ENCODE measurements at regions not wholly inside any gene's neighbourhood (a gene's known extent, or its start where the extent isn't known, plus 50 kb on each side); places are given as distances from the start of the nearest gene placed in this dataset.

DNA sequence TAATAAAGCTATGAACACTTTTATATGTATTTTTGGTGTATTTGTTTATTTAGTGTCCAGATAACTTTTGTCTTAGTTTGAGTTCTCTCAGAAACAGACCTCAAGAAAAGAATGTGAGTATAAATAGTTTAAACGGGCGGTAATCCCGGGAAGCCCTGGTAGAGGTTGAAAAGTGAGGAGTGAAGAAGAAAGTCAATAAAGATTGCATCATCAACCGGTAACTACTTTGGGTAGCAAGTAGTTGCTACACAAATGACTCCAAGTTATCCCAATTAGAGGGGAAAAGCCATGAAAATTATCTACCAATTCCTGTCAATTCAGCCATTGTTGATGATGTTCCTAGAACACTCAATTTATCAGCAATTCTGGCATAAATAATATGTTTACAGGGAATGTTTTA, 870.3 kb upstream of the RAG2 start:
- H3K36me3 ChIP-seq (replicated peaks in 1 of 2; ENCODE audit: control insufficient read depth in 1 of 2, insufficient read depth in 2 of 2, low read length in 2 of 2): no peaks in the 10 kb centered on the region
- H3K4me3 ChIP-seq (replicated peaks in 1 of 3; ENCODE audit: insufficient read depth in 1 of 3, low read depth in 2 of 3, low read length in 3 of 3): no peak overlapping the region
- no peaks in the 10 kb centered on the region for H3K27me3 ChIP-seq (ENCODE audit: control insufficient read depth in 1 of 2, insufficient read depth in 2 of 2, low read length in 2 of 2)
- in situ Hi-C loops (cut with HindIII; ENCODE audit: extremely low pct_ligation_motif_present, low pct_unique_long_range_greater_than_20kb) (no loop called here), intact Hi-C loops (cut with micrococcal nuclease; ENCODE audit: unreplicated experiment) (no loop called here)
- peak; percentile 22; the same call in 1 of the 2 replicates for TF ChIP-seq ATF7 (IDR thresholded peaks at IDR 0.05)
- TF ChIP-seq ATF7 (CRISPR knock-in tag; IDR thresholded peaks at IDR 0.05): no peak
- peak; percentile 61; the same call in 1 of the 2 replicates for TF ChIP-seq CEBPB (IDR thresholded peaks at IDR 0.05; ENCODE audit: borderline replicate concordance, low read depth, low read length)
- TF ChIP-seq LCORL (IDR thresholded peaks at IDR 0.05): no peak
- TF ChIP-seq LCORL (CRISPR knock-in tag; IDR thresholded peaks at IDR 0.05): no peak
- H4K20me1 ChIP-seq (ENCODE audit: insufficient read depth, low read length): no peaks in the 10 kb centered on the region
- no peaks in the 10 kb centered on the region for H3K79me2 ChIP-seq (ENCODE audit: insufficient read depth, low read length)
- H3K4me1 ChIP-seq (ENCODE audit: insufficient read depth, low read length): no peaks in the 10 kb centered on the region
- DNase-seq (ENCODE audit: low spot score) (no peak), ATAC-seq (no peak), FAIRE-seq (no peak)
- CTCF ChIA-PET (ENCODE audit: low intra/inter-chr PET ratio, low total read pairs): no interaction called here
- no peak overlapping the region for H2AFZ ChIP-seq (ENCODE audit: low read length)
- no peak overlapping the region for H3K4me2 ChIP-seq (ENCODE audit: low read depth, low read length)
- POLR2A ChIA-PET: no interaction called here
- BruUV-seq (replicated peaks): no TSS peak
- peaks cover 51% of the 10 kb centered on the region for H3K9me3 ChIP-seq (ENCODE audit: low read length)
- H3K9ac ChIP-seq (ENCODE audit: insufficient read depth, low read depth, low read length): no peak overlapping the region
- 4% methylated on average over 4 of the region's 4 CpGs for WGBS (ENCODE audit: low lambda C conversion rate)
- H3K27ac ChIP-seq (ENCODE audit: extremely low read length, insufficient read depth, low read length): no peak overlapping the region

- H3K27ac ChIP-seq (ENCODE audit: extremely low read length, insufficient read depth, low read length): no peak overlapping the region
- ChIA-PET POLR2A (no interaction called here), CTCF (ENCODE audit: low intra/inter-chr PET ratio, low total read pairs) (no interaction called here)
- no peaks in the 10 kb centered on the region for H3K4me1 ChIP-seq (ENCODE audit: insufficient read depth, low read length)
- DNase-seq (ENCODE audit: low spot score): no peak
- no peaks in the 10 kb centered on the region for H3K79me2 ChIP-seq (ENCODE audit: insufficient read depth, low read length)
- H2AFZ ChIP-seq (ENCODE audit: low read length): no peak overlapping the region
- H3K4me2 ChIP-seq (ENCODE audit: low read depth, low read length): no peak overlapping the region
- no peak for FAIRE-seq
- no peak for ATAC-seq
- no peak overlapping the region for H3K4me3 ChIP-seq (replicated peaks in 1 of 3; ENCODE audit: insufficient read depth in 1 of 3, low read depth in 2 of 3, low read length in 3 of 3)
- no peak for TF ChIP-seq NFE2L1 (CRISPR knock-in tag; IDR thresholded peaks at IDR 0.05; ENCODE audit: borderline replicate concordance)
- TF ChIP-seq HNRNPUL1 (IDR thresholded peaks at IDR 0.05; ENCODE audit: low read depth, low read length): no peak
- no peak for TF ChIP-seq HOXA3 (CRISPR knock-in tag; IDR thresholded peaks at IDR 0.05)
- no peak for TF ChIP-seq IKZF5 (CRISPR knock-in tag; IDR thresholded peaks at IDR 0.05)
- TF ChIP-seq ZNF224 (CRISPR knock-in tag; IDR thresholded peaks at IDR 0.05): no peak
- no peak for TF ChIP-seq ZNF644 (CRISPR knock-in tag; IDR thresholded peaks at IDR 0.05; ENCODE audit: low read depth)
- TF ChIP-seq ZNF343 (CRISPR knock-in tag; IDR thresholded peaks at IDR 0.05): no peak
- no peak for TF ChIP-seq SNRNP70 (IDR thresholded peaks at IDR 0.05; ENCODE audit: low read depth, low read length)
- no peak for TF ChIP-seq HMGA1 (CRISPR knock-in tag; conservative IDR thresholded peaks at IDR 0.05)
- TF ChIP-seq ZNF607 (CRISPR knock-in tag; IDR thresholded peaks at IDR 0.05; ENCODE audit: borderline replicate concordance): no peak
- TF ChIP-seq ZNF746 (CRISPR knock-in tag; IDR thresholded peaks at IDR 0.05): no peak
- no peak for TF ChIP-seq ZNF253 (CRISPR knock-in tag; IDR thresholded peaks at IDR 0.05; ENCODE audit: borderline replicate concordance)
- TF ChIP-seq KMT2B (CRISPR knock-in tag; IDR thresholded peaks at IDR 0.05): no peak
- TF ChIP-seq ZNF615 (CRISPR knock-in tag; IDR thresholded peaks at IDR 0.05; ENCODE audit: borderline replicate concordance): no peak
- TF ChIP-seq ZNF557 (CRISPR knock-in tag; IDR thresholded peaks at IDR 0.05): no peak
- no peak for TF ChIP-seq ZNF777 (CRISPR knock-in tag; IDR thresholded peaks at IDR 0.05)
- H3K9ac ChIP-seq (ENCODE audit: insufficient read depth, low read depth, low read length): no peak overlapping the region
- no peaks in the 10 kb centered on the region for H3K36me3 ChIP-seq (replicated peaks in 1 of 2; ENCODE audit: control insufficient read depth in 1 of 2, insufficient read depth in 2 of 2, low read length in 2 of 2)
- intact Hi-C loops (cut with micrococcal nuclease; ENCODE audit: unreplicated experiment): no loop called here
- in situ Hi-C loops (cut with HindIII; ENCODE audit: extremely low pct_ligation_motif_present, low pct_unique_long_range_greater_than_20kb): no loop called here
- H3K27me3 ChIP-seq (ENCODE audit: control insufficient read depth in 1 of 2, insufficient read depth in 2 of 2, low read length in 2 of 2): no peaks in the 10 kb centered on the region
- H4K20me1 ChIP-seq (ENCODE audit: insufficient read depth, low read length): no peaks in the 10 kb centered on the region
- no TSS peak for BruUV-seq (replicated peaks)
- H3K9me3 ChIP-seq (ENCODE audit: low read length): peaks cover 60% of the 10 kb centered on the region
Measured at GRCh38 chr11:37465221-37465620, 867.2 kb upstream of the RAG2 start.

Measured in HepG2 (cell line).